ENCODE measurements at regions not wholly inside any gene's neighbourhood (a gene's known extent, or its start where the extent isn't known, plus 50 kb on each side); places are given as distances from the start of the nearest gene placed in this dataset.

GRCh38 chr11:28983780-28984179, 875.6 kb downstream of the METTL15 start:
- no peaks in the 10 kb centered on the region for H3K4me1 ChIP-seq (ENCODE audit: control insufficient read depth, insufficient read depth, low read length)
- no peaks in the 10 kb centered on the region for H3K27me3 ChIP-seq (ENCODE audit: control insufficient read depth, insufficient read depth, low read length)
- no peak overlapping the region for H3K4me3 ChIP-seq (ENCODE audit: low read depth, low read length)
- H3K9ac ChIP-seq (ENCODE audit: low read depth, low read length), result no peak overlapping the region
- H3K9me3 ChIP-seq (ENCODE audit: control insufficient read depth, insufficient read depth, low read length), result no peaks in the 10 kb centered on the region
- H3K36me3 ChIP-seq (ENCODE audit: control insufficient read depth, insufficient read depth, low read length), result no peaks in the 10 kb centered on the region

GRCh38 chr11:28981381-28981780, 873.2 kb downstream of the METTL15 start:
- no peak overlapping the region for H3K9ac ChIP-seq (ENCODE audit: low read depth, low read length)
- H3K9me3 ChIP-seq (ENCODE audit: control insufficient read depth, insufficient read depth, low read length), result no peaks in the 10 kb centered on the region
- H3K4me1 ChIP-seq (ENCODE audit: control insufficient read depth, insufficient read depth, low read length), result peaks cover under 1% of the 10 kb centered on the region
- H3K36me3 ChIP-seq (ENCODE audit: control insufficient read depth, insufficient read depth, low read length), result no peaks in the 10 kb centered on the region
- no peak overlapping the region for H3K4me3 ChIP-seq (ENCODE audit: low read depth, low read length)
- H3K27me3 ChIP-seq (ENCODE audit: control insufficient read depth, insufficient read depth, low read length), result no peaks in the 10 kb centered on the region

- no peaks in the 10 kb centered on the region for H3K36me3 ChIP-seq (ENCODE audit: control insufficient read depth, insufficient read depth, low read length)
- no peaks in the 10 kb centered on the region for H3K9me3 ChIP-seq (ENCODE audit: control insufficient read depth, insufficient read depth, low read length)
- no peak overlapping the region for H3K9ac ChIP-seq (ENCODE audit: low read depth, low read length)
- H3K4me1 ChIP-seq (ENCODE audit: control insufficient read depth, insufficient read depth, low read length), result peaks cover 2% of the 10 kb centered on the region
- no peak overlapping the region for H3K4me3 ChIP-seq (ENCODE audit: low read depth, low read length)
- H3K27me3 ChIP-seq (ENCODE audit: control insufficient read depth, insufficient read depth, low read length), result no peaks in the 10 kb centered on the region
These were observed 868.6 kb downstream of the METTL15 start for GRCh38 chr11:28976801-28977145.

GRCh38 chr11:28976012-28976800, 868.0 kb downstream of the METTL15 start:
- Histone ChIP-seq H3K4me3 (ENCODE audit: low read depth, low read length) (no peak overlapping the region), H3K36me3 (ENCODE audit: control insufficient read depth, insufficient read depth, low read length) (no peaks in the 10 kb centered on the region), H3K27me3 (ENCODE audit: control insufficient read depth, insufficient read depth, low read length) (no peaks in the 10 kb centered on the region), H3K9me3 (ENCODE audit: control insufficient read depth, insufficient read depth, low read length) (no peaks in the 10 kb centered on the region), H3K9ac (ENCODE audit: low read depth, low read length) (no peak overlapping the region), H3K4me1 (ENCODE audit: control insufficient read depth, insufficient read depth, low read length) (peaks cover 2% of the 10 kb centered on the region)

GRCh38 chr11:28969832-28970231, 861.6 kb downstream of the METTL15 start:
- H3K4me3 ChIP-seq (ENCODE audit: low read depth, low read length), result no peak overlapping the region
- no peaks in the 10 kb centered on the region for H3K9me3 ChIP-seq (ENCODE audit: control insufficient read depth, insufficient read depth, low read length)
- no peaks in the 10 kb centered on the region for H3K36me3 ChIP-seq (ENCODE audit: control insufficient read depth, insufficient read depth, low read length)
- H3K27me3 ChIP-seq (ENCODE audit: control insufficient read depth, insufficient read depth, low read length), result no peaks in the 10 kb centered on the region
- no peak overlapping the region for H3K9ac ChIP-seq (ENCODE audit: low read depth, low read length)
- H3K4me1 ChIP-seq (ENCODE audit: control insufficient read depth, insufficient read depth, low read length), result no peaks in the 10 kb centered on the region

GRCh38 chr11:28966951-28967350, 858.8 kb downstream of the METTL15 start:
- H3K9ac ChIP-seq (ENCODE audit: low read depth, low read length), result no peak overlapping the region
- H3K4me3 ChIP-seq (ENCODE audit: low read depth, low read length), result no peak overlapping the region
- no peaks in the 10 kb centered on the region for H3K9me3 ChIP-seq (ENCODE audit: control insufficient read depth, insufficient read depth, low read length)
- no peaks in the 10 kb centered on the region for H3K36me3 ChIP-seq (ENCODE audit: control insufficient read depth, insufficient read depth, low read length)
- no peaks in the 10 kb centered on the region for H3K27me3 ChIP-seq (ENCODE audit: control insufficient read depth, insufficient read depth, low read length)
- H3K4me1 ChIP-seq (ENCODE audit: control insufficient read depth, insufficient read depth, low read length), result no peaks in the 10 kb centered on the region

- H3K36me3 ChIP-seq (ENCODE audit: control insufficient read depth, insufficient read depth, low read length), result no peaks in the 10 kb centered on the region
- H3K9ac ChIP-seq (ENCODE audit: low read depth, low read length), result no peak overlapping the region
- no peaks in the 10 kb centered on the region for H3K9me3 ChIP-seq (ENCODE audit: control insufficient read depth, insufficient read depth, low read length)
- H3K4me1 ChIP-seq (ENCODE audit: control insufficient read depth, insufficient read depth, low read length), result no peaks in the 10 kb centered on the region
- H3K4me3 ChIP-seq (ENCODE audit: low read depth, low read length), result no peak overlapping the region
- H3K27me3 ChIP-seq (ENCODE audit: control insufficient read depth, insufficient read depth, low read length), result no peaks in the 10 kb centered on the region
These were observed 857.6 kb downstream of the METTL15 start for GRCh38 chr11:28965819-28966218.

GRCh38 chr11:28964811-28965210, 856.6 kb downstream of the METTL15 start:
- Histone ChIP-seq H3K9me3 (ENCODE audit: control insufficient read depth, insufficient read depth, low read length) (no peaks in the 10 kb centered on the region), H3K27me3 (ENCODE audit: control insufficient read depth, insufficient read depth, low read length) (no peaks in the 10 kb centered on the region), H3K9ac (ENCODE audit: low read depth, low read length) (no peak overlapping the region), H3K4me1 (ENCODE audit: control insufficient read depth, insufficient read depth, low read length) (no peaks in the 10 kb centered on the region), H3K36me3 (ENCODE audit: control insufficient read depth, insufficient read depth, low read length) (no peaks in the 10 kb centered on the region), H3K4me3 (ENCODE audit: low read depth, low read length) (no peak overlapping the region)

GRCh38 chr11:28963187-28963586, 855.0 kb downstream of the METTL15 start:
- Histone ChIP-seq H3K4me3 (ENCODE audit: low read depth, low read length) (no peak overlapping the region), H3K9me3 (ENCODE audit: control insufficient read depth, insufficient read depth, low read length) (no peaks in the 10 kb centered on the region), H3K36me3 (ENCODE audit: control insufficient read depth, insufficient read depth, low read length) (no peaks in the 10 kb centered on the region), H3K4me1 (ENCODE audit: control insufficient read depth, insufficient read depth, low read length) (no peaks in the 10 kb centered on the region), H3K27me3 (ENCODE audit: control insufficient read depth, insufficient read depth, low read length) (no peaks in the 10 kb centered on the region), H3K9ac (ENCODE audit: low read depth, low read length) (no peak overlapping the region)

GRCh38 chr11:28962502-28962901, 854.3 kb downstream of the METTL15 start:
- Histone ChIP-seq H3K9ac (ENCODE audit: low read depth, low read length) (no peak overlapping the region), H3K9me3 (ENCODE audit: control insufficient read depth, insufficient read depth, low read length) (no peaks in the 10 kb centered on the region), H3K27me3 (ENCODE audit: control insufficient read depth, insufficient read depth, low read length) (no peaks in the 10 kb centered on the region), H3K4me1 (ENCODE audit: control insufficient read depth, insufficient read depth, low read length) (no peaks in the 10 kb centered on the region), H3K4me3 (ENCODE audit: low read depth, low read length) (no peak overlapping the region), H3K36me3 (ENCODE audit: control insufficient read depth, insufficient read depth, low read length) (no peaks in the 10 kb centered on the region)

GRCh38 chr11:28961726-28962125, 853.5 kb downstream of the METTL15 start:
- Histone ChIP-seq H3K9me3 (ENCODE audit: control insufficient read depth, insufficient read depth, low read length) (no peaks in the 10 kb centered on the region), H3K36me3 (ENCODE audit: control insufficient read depth, insufficient read depth, low read length) (no peaks in the 10 kb centered on the region), H3K9ac (ENCODE audit: low read depth, low read length) (no peak overlapping the region), H3K4me3 (ENCODE audit: low read depth, low read length) (no peak overlapping the region), H3K4me1 (ENCODE audit: control insufficient read depth, insufficient read depth, low read length) (no peaks in the 10 kb centered on the region), H3K27me3 (ENCODE audit: control insufficient read depth, insufficient read depth, low read length) (no peaks in the 10 kb centered on the region)

GRCh38 chr11:28956446-28956845, 848.3 kb downstream of the METTL15 start:
- H3K9me3 ChIP-seq (ENCODE audit: control insufficient read depth, insufficient read depth, low read length), result no peaks in the 10 kb centered on the region
- no peaks in the 10 kb centered on the region for H3K36me3 ChIP-seq (ENCODE audit: control insufficient read depth, insufficient read depth, low read length)
- H3K4me3 ChIP-seq (ENCODE audit: low read depth, low read length), result no peak overlapping the region
- no peaks in the 10 kb centered on the region for H3K4me1 ChIP-seq (ENCODE audit: control insufficient read depth, insufficient read depth, low read length)
- no peak overlapping the region for H3K9ac ChIP-seq (ENCODE audit: low read depth, low read length)
- no peaks in the 10 kb centered on the region for H3K27me3 ChIP-seq (ENCODE audit: control insufficient read depth, insufficient read depth, low read length)

Measured in iPS-15b (cell line).